ENCODE measurements at regions not wholly inside any gene's neighbourhood (a gene's known extent, or its start where the extent isn't known, plus 50 kb on each side); places are given as distances from the start of the nearest gene placed in this dataset.

- TF ChIP-seq USF1 (IDR thresholded peaks at IDR 0.05) (no peak), CEBPB (IDR thresholded peaks at IDR 0.05) (no peak), TEAD4 (IDR thresholded peaks at IDR 0.05) (no peak), YY1 (IDR thresholded peaks at IDR 0.05; ENCODE audit: low read depth) (no peak), MAX (IDR thresholded peaks at IDR 0.05) (no peak), EGR1 (IDR thresholded peaks at IDR 0.05) (no peak), ZBTB7A (IDR thresholded peaks at IDR 0.05; ENCODE audit: low read depth) (no peak), REST (IDR thresholded peaks at IDR 0.05; ENCODE audit: low read depth) (no peak), TCF12 (IDR thresholded peaks at IDR 0.05; ENCODE audit: low read depth) (no peak), TAF1 (IDR thresholded peaks at IDR 0.05; ENCODE audit: low read depth) (no peak), CREB1 (IDR thresholded peaks at IDR 0.05; ENCODE audit: low read depth) (no peak), RAD21 (IDR thresholded peaks at IDR 0.05; ENCODE audit: low read depth) (no peak), FOXM1 (IDR thresholded peaks at IDR 0.05; ENCODE audit: borderline replicate concordance, low read depth) (no peak), NFIC (IDR thresholded peaks at IDR 0.05) (no peak), EP300 (IDR thresholded peaks at IDR 0.05; ENCODE audit: borderline replicate concordance) (no peak)
These were observed 308.5 kb upstream of the ARRDC3 start for GRCh38 chr5:91691592-91691991.

- no peak for TF ChIP-seq ZBTB7A (IDR thresholded peaks at IDR 0.05; ENCODE audit: low read depth)
- no peak for TF ChIP-seq MAX (IDR thresholded peaks at IDR 0.05)
- no peak for TF ChIP-seq NFIC (IDR thresholded peaks at IDR 0.05)
- no peak for TF ChIP-seq EP300 (IDR thresholded peaks at IDR 0.05; ENCODE audit: borderline replicate concordance)
- no peak for TF ChIP-seq FOXM1 (IDR thresholded peaks at IDR 0.05; ENCODE audit: borderline replicate concordance, low read depth)
- no peak for TF ChIP-seq TAF1 (IDR thresholded peaks at IDR 0.05; ENCODE audit: low read depth)
- no peak for TF ChIP-seq YY1 (IDR thresholded peaks at IDR 0.05; ENCODE audit: low read depth)
- no peak for TF ChIP-seq TCF12 (IDR thresholded peaks at IDR 0.05; ENCODE audit: low read depth)
- TF ChIP-seq EGR1 (IDR thresholded peaks at IDR 0.05): no peak
- TF ChIP-seq TEAD4 (IDR thresholded peaks at IDR 0.05): no peak
- TF ChIP-seq REST (IDR thresholded peaks at IDR 0.05; ENCODE audit: low read depth): no peak
- no peak for TF ChIP-seq CEBPB (IDR thresholded peaks at IDR 0.05)
- TF ChIP-seq USF1 (IDR thresholded peaks at IDR 0.05): no peak
- TF ChIP-seq CREB1 (IDR thresholded peaks at IDR 0.05; ENCODE audit: low read depth): no peak
- no peak for TF ChIP-seq RAD21 (IDR thresholded peaks at IDR 0.05; ENCODE audit: low read depth)
These were observed 307.8 kb upstream of the ARRDC3 start for GRCh38 chr5:91690921-91691320.

GRCh38 chr5:91687430-91687829 lies 304.3 kb upstream of the ARRDC3 start:
- TF ChIP-seq FOXM1 (IDR thresholded peaks at IDR 0.05; ENCODE audit: borderline replicate concordance, low read depth) (no peak), TEAD4 (IDR thresholded peaks at IDR 0.05) (no peak), USF1 (IDR thresholded peaks at IDR 0.05) (no peak), RAD21 (IDR thresholded peaks at IDR 0.05; ENCODE audit: low read depth) (no peak), REST (IDR thresholded peaks at IDR 0.05; ENCODE audit: low read depth) (no peak), TAF1 (IDR thresholded peaks at IDR 0.05; ENCODE audit: low read depth) (no peak), YY1 (IDR thresholded peaks at IDR 0.05; ENCODE audit: low read depth) (no peak), CREB1 (IDR thresholded peaks at IDR 0.05; ENCODE audit: low read depth) (no peak), NFIC (IDR thresholded peaks at IDR 0.05) (no peak)

- TF ChIP-seq RAD21 (IDR thresholded peaks at IDR 0.05; ENCODE audit: low read depth) (no peak), MAX (IDR thresholded peaks at IDR 0.05) (no peak), REST (IDR thresholded peaks at IDR 0.05; ENCODE audit: low read depth) (no peak), USF1 (IDR thresholded peaks at IDR 0.05) (no peak), TAF1 (IDR thresholded peaks at IDR 0.05; ENCODE audit: low read depth) (no peak), NFIC (IDR thresholded peaks at IDR 0.05) (no peak), FOXM1 (IDR thresholded peaks at IDR 0.05; ENCODE audit: borderline replicate concordance, low read depth) (no peak), TEAD4 (IDR thresholded peaks at IDR 0.05) (no peak), YY1 (IDR thresholded peaks at IDR 0.05; ENCODE audit: low read depth) (no peak), ZBTB7A (IDR thresholded peaks at IDR 0.05; ENCODE audit: low read depth) (no peak), TCF12 (IDR thresholded peaks at IDR 0.05; ENCODE audit: low read depth) (no peak), EGR1 (IDR thresholded peaks at IDR 0.05) (no peak), CREB1 (IDR thresholded peaks at IDR 0.05; ENCODE audit: low read depth) (no peak), CEBPB (IDR thresholded peaks at IDR 0.05) (no peak), EP300 (IDR thresholded peaks at IDR 0.05; ENCODE audit: borderline replicate concordance) (no peak)
These were observed 301.5 kb upstream of the ARRDC3 start for GRCh38 chr5:91684625-91685024.
